GM04503 (cell line): ENCODE measurements at regions not wholly inside any gene's neighbourhood (a gene's known extent, or its start where the extent isn't known, plus 50 kb on each side); places are given as distances from the start of the nearest gene placed in this dataset.
A peak's percentile ranks its signal among the peaks of the same experiment; 100 is the strongest.

Experiments
- DNase-seq: peaks from one replicate; pipeline ENCODE4 v3.0.0-alpha.2; 2012; ENCODE audit warnings: low read depth

DNA sequence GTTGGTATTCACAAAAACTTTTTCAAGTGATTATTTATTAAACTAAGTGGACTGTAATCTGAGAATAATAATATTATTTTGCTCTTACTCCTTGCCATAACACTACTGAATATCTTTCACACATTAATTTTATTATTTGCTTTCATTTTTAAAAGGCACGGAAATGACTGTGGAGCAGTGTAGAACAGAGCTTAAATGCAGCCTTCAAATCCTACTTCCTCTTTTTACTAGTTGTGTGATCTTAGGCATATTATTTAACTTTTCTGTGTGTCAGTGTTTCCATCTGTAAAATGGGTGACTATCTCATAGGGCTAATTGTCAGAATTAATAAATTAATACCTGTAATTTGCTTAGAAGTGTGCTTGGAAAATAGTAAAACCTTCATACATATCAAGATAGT, 55.5 kb upstream of the SLC8A1 start:
- no peak for DNase-seq

GRCh38 chr2:40510304-40510703, 58.4 kb upstream of the SLC8A1 start:
- no peak for DNase-seq

DNA sequence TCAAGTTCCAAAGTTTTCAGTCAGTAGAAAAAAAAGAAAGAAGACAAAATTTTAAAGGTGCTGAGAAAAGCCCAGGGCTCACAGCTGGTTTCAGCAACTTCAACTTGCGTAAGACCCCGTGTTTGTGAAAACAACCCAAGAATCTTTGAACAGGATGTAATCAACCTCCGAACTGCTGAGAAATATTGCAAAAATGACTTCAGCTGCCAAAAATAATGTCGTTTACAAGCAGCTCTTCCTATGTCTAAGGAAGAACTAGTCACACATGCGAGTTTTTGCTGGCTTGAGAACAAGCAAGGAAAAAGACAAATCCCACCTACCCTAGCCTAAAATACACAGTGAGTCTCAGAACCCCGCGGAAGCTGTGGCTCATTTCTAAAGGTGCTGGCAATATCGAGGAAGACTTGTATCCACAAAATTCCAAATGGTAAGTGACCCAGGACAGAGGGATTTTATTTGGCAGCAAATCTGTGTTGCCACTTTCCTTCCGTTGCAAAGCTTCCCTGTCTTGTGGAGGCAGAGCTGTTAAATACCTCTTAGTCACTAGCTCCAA, 59.8 kb upstream of the SLC8A1 start:
- DNase-seq = peak; percentile 78

DNA sequence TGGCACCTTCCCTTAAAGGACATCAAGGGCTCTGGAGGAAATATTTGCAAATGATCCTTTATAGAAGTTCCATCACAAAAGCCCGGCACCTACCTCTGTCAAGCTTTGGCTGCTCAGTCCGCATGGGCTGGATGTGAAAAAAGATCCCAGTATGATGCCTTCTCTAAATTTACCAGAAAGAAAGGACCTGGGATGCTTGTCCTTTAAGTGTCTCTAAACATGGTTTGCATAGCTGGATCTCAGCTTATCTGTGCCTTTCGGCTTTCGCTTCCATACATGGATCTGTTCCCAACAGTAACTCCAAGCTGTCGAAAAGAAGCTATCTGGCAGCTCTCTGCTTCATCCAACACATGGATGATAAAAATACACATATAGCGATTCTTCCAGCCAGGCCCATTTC, 60.4 kb upstream of the SLC8A1 start:
- DNase-seq = no peak

DNA sequence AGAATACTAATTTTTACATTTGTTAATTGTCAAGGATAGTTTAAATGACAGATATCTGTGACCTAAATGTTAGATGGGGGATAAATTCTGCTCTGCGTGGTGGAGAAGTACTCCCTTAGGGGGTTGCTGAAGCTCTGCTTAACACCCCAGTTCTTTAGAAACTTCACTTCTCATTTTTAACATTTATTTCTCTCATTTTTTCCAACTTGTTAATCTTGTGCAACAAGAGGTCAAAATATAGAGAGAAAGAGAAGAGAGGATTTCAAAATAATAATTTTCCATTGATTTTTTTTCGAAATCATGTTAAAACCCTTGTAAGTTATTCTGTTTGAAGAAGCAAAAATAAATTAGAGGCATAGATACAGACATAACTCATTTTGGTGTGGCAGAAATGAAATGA, 61.3 kb upstream of the SLC8A1 start:
- no peak for DNase-seq

DNA sequence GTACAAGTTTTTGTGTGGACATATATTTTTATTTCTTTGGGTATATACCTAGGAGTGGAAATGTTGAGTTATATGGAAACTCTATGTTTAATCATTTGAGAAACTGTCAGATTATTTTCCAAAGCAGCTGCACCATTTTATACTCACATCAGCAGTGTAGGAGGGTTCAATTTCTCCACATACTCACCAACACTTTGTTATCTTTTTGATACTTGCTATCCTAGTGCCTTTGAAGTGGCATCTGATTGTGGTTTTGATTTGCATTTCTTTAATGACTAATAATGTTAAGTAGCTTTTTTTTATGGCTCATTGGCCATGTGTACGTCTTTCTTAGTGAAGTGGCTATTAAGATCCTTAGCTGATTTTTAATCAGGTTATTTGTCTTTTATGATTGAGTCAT, 64.7 kb upstream of the SLC8A1 start:
- DNase-seq = no peak

GRCh38 chr2:40528564-40528963, 76.7 kb upstream of the SLC8A1 start:
- no peak for DNase-seq

DNA sequence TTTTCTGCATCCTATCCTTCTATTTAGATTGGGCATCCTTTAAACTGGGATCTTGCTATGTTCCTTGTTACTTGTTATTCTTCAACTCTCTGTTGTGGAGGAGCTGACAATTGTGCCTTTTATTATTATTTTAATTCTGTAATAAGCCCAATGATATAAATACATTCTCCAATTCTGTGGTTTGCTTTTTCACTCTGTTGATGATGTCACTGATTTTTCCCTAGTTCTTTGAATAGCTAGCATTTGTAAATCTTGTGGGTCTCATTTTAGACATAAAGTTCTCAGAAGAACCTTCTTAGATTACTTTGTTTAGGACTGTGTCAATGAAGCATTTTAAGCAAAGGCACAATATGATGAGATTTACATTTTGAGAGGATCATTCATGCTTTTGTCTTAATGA, 79.5 kb upstream of the SLC8A1 start:
- DNase-seq = no peak

DNA sequence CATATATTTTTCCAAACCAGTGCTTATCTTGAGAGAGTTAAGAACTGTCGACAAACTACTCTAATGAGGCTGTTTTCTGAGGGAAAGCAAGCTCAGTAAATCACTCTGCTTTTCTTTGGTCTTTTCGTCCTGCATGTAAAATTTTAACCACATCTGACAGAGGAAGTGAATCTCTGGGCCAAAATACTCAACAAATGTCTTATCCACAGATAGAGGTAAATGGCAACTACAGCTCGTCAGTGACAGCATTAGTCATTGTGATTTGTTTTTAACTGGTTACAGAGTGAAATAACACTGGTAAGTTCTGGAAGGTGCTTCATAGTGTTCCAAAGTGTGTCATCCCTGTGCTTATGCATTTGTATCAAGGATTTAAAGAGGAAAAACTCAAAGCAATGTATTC, 82.6 kb upstream of the SLC8A1 start:
- DNase-seq = no peak

DNA sequence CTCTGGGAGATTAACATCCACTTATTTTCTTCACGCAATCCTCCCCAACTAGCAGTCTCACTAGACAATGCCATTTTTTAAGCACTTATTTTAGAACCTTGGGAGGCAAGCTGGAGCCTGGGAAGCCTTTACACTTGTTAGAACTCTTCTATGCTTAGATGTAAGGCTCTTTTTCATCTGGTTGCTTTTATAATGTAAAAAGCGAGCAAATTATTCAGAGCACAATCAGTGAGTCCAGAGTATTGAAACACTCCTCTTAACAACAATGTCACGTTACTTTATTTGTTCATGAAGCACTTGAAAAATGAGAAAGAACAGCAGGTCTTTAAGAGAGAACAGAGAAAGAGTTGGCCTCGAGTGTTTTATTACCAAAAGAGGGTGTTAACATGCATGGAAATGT, 84.1 kb upstream of the SLC8A1 start:
- DNase-seq = no peak

- DNase-seq = no peak
These were observed 88.1 kb upstream of the SLC8A1 start for GRCh38 chr2:40540026-40540425.

DNA sequence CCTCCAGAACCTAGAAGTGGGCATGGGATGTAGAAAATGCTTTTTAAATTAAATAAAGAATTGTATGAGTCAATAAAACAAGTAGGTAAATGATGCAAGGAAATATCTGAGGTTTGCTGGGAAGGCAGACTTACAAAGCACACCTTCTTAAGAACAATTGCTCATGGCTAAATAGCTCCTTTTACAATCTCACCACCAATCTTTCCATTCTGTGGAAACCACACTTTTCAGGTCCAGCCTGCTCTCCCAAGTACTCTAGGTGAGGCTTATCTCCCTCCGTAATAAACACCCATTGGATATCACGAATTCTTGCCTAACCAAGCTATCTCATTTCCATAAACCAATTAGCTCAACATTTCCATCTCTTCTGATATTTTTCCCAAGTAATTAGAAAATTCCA, 91.5 kb upstream of the SLC8A1 start:
- DNase-seq = no peak

DNA sequence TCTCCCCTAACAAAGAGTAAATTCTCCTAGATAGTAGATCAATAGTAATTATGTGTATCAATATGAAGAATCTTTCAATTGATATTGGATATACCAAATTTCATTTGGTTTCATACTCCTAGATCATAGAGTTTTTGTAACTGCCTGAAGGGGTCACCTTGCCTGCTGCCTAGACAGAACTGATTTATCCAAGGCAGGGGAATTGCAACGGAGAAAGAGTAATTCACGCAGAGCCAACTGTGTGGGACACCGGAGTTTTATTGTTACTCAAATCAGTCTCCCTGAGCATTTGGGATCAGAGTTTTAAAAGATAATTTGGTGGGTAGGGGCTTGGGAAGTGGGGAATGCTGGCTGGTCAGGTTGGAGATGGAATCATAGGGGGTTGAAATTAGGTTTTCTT, 92.2 kb upstream of the SLC8A1 start:
- DNase-seq = no peak

DNA sequence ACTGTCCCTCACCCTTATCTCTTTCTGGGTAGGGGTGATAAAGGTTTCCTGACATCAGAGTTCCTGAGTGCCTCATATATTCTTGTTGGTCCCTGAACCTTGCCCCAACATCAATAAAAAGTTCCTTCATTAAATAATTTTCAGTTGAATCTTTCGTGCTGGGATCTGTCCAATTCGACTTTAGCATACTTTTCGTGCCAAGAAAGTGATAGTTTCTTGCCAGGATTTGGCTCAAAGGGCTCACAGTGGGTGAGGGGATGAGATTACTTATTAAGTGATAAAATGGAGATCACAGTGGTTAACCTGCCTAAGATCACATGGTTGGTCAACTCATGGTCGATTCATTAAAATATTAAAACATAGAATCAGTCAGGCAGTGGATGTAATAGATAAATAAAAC, 93.8 kb upstream of the SLC8A1 start:
- DNase-seq = no peak

GRCh38 chr2:40546439-40547191, 94.7 kb upstream of the SLC8A1 start:
- DNase-seq = no peak

GRCh38 chr2:40548521-40548920, 96.6 kb upstream of the SLC8A1 start:
- no peak for DNase-seq

GRCh38 chr2:40550085-40550484, 98.2 kb upstream of the SLC8A1 start:
- DNase-seq = no peak

DNA sequence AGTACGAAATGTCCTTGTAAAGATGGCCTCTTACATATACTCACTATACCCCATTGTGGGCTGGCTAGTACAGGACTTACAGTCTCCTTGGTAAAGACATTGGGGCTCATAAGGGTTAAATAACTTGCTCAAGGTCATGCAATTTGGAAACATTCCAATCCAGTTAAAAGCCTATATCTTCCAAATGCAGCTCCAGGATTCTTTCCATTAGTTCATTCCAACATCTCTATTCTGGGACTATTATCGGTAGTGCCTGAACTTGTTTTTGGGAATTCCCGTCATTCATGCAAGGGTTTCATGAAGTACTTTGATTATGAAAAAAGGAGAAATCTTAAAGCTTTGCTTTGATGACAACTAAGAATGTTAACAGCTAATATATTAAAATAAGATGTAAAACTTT, 99.2 kb upstream of the SLC8A1 start:
- no peak for DNase-seq

DNA sequence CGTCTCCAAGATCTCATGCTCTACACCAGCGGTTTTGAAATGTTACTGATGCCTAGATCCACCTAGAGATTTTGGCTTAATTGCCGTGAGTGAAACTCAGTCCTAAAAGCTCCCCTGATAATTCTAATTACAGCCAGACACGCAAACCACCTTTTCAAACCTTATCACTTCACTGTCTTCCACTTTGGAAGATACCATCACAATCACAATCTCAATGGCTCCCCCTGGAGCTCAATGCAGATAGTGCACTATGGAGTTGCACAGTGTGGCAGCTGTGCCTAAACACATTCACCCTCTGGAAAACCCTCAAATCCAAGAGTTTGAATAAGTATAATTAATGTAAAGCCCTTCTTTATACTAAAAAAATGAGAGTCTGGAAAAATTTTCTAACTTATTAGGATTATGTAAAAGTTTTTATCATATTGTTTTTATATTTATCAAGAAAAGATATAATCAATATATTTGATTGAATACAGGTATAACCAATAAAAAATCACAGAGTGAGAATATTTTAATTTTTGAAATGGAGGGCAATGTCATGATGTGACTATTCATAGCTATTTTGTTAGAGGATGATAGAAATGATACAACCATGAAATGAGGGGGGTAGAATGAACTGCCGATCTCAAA, 102.9 kb upstream of the SLC8A1 start:
- DNase-seq = no peak

GRCh38 chr2:40556293-40556692, 104.4 kb upstream of the SLC8A1 start:
- DNase-seq = no peak

DNA sequence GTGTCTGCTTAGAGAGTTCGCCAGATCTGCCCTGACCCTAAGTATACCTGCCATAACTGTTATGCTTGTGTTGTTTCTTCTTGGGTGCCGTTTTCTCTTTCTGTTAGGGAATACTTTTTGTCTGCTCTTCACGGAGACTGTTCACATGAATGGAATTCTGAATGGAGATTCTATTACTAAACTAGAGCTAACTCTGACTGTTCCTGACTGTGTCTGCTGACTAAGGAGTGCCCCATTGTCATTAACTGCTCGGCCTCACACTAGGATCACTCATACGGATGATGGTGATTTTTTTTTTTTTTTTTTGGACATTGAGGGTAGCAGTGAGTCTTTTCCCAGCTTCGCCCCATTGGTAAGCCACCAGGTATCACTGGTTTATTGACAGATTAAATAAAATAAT, 104.8 kb upstream of the SLC8A1 start:
- DNase-seq = no peak

- DNase-seq = no peak
These were observed 106.9 kb upstream of the SLC8A1 start for GRCh38 chr2:40558761-40559160.

- DNase-seq = no peak
These were observed 107.3 kb upstream of the SLC8A1 start for GRCh38 chr2:40559175-40559574.

GRCh38 chr2:40564184-40564583, 112.3 kb upstream of the SLC8A1 start:
- no peak for DNase-seq
